Stimulated activated CD8-positive, alpha-beta memory T cell treated with anti-CD3 and anti-CD28 coated beads, Interleukin-15, amount 100 ng/mL, for 1 hour (primary cell): ENCODE measurements at regions not wholly inside any gene's neighbourhood (a gene's known extent, or its start where the extent isn't known, plus 50 kb on each side); places are given as distances from the start of the nearest gene placed in this dataset.
"Not testable (repeated sequence)": the region's sequence is repeated elsewhere in the genome, so short reads cannot be mapped to it uniquely, and the experiment has no call there.

Experiments used
- DNase-seq: peaks from one replicate; pipeline ENCODE4 v3.0.0-alpha.2; 2020; ENCODE audit warnings: low read depth

DNA sequence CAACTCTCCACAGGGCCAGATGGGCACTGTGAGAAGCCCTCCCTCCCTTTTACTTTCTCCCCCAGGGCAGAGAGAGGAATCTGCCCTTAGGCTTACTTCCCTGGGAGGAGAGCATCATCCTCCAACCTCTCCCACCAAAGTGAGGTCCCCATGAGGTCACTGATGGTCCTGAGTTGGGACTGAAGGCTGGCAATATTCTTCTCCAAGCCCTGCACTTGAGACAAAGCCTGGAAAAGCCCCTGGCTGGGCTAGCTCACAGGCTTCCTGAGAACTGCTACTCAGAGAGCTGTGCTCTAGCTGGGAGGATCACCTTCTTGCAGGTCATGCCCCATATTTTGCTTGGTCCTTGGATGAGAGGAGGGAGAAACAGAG, 110.0 kb upstream of the MEF2A start:
- DNase-seq = no peak

DNA sequence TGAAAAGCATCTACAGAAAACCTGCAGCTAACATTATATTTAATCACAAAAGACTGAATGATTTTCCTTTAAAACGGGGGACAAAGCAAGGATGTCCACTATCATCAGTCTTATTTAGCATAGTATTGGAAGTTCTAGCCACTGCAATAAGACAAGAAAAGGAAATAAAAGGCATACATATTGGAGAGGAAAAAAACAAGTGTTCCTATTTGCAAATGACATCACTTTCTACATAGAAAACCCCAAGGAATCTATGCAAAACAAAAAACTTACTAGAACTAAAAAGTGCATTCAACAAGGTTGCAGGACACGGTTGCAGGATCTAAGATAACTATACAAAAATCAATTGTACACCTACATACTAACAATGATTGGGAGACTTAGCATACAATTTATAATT, 101.6 kb upstream of the MEF2A start:
- no peak for DNase-seq

DNA sequence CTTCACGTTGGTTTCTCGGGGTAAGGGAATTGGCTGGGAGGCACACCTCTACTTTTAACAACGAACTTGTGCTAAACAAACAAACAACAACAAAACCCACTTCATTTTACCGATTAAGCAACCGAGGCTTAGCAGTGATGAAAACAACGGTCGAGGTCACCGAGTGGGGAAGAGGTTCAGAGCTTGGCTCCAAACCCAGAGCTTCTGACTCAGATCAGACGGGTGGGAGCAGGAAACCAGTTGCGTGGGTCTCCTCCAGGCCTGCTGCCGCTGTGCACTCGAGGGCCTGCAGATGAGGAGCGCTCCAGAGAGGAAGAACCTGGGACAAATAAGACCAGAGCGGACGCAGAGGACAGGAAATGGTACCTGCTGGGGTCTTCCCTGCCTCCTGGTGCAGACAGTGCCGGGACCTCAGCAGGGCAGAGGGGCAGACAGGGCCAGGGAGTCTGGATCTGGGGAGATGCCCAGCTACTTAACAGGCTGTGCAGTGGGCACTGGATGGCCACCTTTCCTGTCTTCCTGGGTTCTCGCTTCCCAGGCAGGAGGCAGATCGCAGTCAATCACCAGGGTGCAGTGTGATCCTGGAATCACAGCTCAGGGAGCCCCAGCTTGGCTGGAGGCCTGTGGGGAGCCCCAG, 99.0 kb upstream of the MEF2A start:
- DNase-seq = no peak

DNA sequence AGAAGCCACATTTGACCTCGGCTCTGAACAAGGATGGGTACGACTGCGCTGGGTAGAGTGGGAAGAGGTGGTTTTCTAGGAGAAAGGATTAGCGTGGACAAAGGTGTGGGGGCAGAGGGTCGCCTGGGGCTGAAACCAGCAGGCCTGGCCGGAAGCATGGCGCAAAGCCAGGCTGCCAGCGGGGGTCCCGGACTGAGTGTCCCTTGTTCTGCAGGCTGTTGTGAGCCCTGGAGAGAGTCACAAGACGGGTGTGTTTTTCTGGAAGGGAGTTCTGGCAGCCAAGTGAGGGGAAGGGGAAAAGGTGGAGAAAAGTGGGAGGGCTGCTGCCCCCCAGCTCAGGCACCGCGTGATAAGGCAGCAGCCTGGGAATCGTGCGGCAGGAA, 98.5 kb upstream of the MEF2A start:
- no peak for DNase-seq

DNA sequence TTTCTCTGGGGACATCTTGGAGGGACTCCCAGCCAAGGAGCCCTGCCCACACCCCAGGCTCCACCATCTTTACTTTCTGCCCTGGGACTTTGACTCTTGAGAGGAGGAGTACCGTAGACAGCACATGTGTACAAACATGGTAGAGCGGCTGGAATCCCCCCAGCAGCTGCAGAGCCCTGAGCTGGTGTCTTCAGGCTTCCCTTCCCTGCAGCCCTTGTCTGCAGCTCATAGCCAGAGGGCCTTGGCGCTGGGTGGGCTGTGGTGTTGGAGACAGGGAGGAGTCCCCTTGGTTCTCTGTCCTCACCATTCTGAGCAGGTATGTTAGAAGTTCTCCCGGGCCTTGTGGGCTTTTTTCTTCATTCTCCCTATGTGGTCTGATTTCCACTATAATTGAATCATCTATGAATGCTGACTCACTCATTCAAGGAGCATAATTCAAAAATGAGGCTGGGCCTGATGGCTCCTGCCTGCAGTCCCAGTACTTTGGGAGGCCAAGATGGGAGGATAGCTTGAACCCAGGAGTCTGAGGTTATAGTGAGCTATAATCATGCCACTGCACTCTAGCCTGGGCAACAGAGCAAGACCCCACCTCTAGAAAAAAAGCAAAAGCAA, 97.8 kb upstream of the MEF2A start:
- DNase-seq = no peak

DNA sequence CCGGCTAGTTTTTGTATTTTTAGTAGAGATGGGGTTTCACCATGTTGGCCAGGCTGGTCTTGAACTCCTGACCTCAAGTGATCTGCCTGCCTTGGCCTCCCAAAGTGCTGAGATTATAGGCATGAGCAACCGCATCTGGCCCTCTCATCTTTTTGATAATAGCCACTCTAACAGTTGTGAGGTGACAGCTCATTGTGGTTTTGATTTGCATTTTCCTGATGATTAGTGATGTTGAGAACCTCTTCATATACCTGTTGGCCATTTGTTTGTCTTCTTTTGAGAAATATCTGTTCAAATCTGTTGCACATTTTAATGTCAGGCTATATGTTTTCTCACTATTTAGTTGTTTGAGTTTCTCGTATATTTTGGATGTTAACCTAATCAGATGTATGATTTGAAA, 95.6 kb upstream of the MEF2A start:
- DNase-seq = not testable (repeated sequence)

DNA sequence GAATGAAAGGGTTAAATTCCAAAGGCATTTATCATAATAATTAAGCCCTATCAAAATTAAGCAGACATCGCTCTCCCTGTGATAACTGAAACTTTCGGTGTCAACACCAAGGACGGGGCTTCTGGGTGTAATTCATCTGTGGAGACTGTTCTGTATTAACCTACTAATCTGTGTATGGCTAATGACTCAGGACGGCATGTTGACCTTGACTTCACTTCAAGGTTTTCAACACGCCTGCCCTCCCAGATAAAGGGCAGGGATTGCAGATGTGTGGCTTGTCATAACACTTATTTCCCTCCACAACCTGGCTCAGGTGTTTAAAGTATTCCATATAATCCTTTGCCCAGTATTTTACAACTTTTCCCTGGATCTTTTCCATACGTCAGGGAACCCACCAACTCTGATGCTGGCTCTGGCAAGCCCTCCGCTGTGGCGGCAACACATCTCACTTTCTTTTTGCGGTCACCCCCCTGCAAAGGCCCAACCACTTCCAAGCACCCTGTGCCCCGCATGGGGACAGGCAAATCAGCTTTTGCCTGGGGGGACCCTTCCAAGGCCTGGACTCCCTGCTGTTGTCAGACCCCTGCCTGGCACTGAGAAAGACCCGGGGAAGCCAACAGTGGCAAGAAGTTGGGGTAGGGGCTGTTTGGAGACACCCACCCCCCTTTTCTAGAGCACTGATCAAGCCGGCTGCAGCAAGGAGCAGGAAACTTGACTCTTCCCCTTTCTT, 93.2 kb upstream of the MEF2A start:
- DNase-seq = no peak

DNA sequence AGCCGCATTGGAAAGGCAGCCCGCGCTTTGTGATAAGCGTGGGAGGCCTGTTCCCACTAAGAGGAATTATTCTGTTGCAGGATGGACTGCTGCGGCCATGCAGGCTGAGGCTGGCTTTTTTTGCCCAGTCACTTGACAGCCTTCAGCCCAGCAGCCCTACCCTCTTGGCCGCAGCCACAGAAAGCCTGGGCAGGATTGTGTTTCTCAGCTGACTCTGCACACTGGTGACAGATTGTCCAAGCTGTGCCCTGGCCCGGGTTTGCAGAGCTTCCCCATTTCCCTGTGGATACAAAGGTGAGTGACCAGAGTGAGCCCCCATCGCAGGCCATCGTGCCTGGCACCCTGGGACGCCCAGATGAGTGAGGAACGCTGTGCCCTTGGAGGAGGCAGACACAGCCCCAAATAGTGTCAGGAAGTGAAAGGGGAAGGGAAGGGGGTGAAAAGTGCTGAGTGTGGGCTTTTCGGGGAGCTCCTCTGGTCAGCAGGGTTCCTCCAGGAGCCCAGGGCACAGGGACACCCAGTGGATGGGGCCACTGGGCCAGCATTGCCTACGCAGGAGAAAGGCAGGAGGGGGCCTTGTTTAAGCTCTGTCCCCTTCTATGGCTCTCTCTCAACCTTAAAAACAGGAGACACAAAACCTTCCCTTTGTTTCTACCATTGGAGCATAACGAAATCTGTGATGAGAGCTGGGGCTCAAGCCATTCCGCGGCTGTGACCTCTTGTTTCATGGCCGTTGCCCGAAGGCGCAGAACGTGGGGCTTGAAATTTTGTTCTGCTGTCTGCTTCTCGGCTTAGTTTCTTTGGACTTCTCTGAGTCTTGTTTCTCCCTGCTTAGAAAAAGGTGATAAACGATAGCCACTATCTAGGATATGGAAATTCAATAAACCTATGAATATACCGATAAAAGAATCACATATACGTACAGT, 91.5 kb upstream of the MEF2A start:
- DNase-seq = no peak

DNA sequence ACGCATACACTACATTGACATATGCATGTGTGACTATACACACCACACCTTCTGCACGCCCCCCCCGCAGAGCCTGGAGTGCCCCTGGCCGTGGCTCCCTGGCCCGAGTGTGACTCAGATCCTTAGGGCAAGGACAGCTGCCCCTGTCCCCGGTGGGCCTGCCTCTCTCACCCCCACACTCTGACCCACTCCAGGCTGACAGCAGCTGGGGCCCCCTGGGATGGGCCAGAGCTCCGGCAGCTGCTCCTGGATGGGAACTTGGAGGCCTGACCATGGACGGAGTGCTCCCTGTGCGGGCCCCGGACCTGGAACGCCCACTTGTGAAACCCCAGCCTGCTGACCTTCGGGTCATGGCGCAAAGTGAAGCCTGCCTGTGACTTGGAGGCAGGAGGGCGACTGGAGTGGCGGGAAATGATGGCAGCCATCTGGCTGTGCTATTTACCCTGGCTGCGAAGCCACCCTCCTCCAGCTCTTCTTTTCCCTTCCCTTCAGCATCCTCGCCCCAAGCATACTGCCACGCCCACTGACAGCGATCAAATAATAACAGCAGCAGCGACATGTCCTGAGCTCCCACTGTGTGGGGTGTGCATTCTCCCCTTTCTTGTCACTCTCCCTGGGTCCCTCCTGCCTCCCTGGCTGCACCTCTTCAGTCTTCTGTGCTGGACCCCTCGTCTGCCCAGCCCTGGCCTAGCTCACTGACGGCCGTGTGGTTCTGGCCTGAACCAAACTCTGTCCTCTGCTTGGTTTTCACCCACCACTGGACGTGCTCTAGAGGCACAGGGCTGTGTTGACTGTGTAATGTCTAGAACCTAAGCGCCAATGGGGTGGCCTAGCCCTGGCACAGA, 90.7 kb upstream of the MEF2A start:
- DNase-seq = no peak

DNA sequence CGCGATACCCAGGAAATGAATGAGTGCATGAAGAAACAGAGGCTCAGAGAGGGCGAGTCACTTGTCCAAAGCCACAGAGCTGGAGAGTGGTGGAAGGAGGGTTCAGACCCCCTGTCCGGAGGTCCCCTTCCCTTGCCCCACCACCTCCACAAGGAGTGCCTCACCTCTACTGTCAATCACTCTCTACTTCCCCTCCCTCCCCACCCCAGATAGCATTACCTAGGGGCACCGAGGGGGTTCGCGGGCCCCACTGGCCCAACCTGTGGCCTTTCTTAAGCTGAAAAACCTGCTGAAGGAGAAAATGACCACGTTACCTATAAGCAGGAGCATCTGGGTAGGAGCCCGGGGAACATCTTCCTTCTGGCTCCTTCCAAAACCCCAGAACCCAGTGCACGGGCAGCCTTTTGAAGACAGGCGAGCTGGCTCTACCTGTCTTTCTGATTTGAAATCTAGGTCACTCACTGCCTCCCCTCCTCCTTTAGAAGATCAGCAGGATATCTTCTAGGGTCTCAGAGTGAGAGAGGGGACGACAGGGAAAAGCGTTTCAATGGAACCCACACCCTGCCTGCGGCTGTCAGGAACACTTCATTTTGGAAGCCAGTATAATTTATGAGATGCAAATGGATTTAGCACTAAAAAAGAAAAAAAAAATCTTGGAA, 89.9 kb upstream of the MEF2A start:
- DNase-seq = no peak

DNA sequence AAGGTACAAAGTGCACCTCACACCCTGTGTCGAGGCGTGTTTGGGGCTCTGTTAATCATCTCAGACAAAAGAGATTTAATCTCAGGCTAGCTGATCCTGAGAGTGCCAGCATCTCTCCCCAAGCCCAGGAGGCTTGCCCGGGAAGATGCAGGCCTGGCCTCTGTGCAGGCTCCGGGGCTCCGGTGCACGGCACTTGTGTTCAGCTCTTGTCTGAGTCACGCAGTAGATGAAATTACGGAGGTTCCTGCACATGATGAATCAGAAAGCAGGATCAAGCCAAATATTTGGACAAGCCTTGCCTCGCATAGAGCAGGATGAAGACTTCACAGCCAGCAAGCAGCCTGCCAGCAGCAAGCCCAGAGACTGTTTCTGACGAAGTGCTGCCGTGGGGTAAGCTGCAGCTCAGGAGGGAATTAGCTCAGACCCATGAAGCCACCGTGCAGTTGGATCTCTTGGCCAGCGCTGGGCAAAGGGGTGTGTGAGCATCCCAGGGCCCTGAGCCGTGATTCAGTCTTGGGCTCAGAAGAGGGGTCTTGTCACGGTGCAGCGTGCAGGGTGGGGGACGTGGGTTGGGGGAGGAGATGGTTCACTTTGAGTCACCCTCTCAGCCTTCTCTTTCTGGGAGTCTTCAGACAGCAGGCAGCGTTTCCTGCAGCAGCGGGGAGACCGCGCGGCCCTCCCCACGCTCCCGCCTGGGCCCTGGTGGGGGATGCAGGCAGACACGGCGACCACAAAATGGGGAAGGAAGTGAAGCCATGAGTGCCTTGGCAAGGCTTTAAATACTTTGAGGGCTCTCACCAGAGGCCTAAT, 89.2 kb upstream of the MEF2A start:
- no peak for DNase-seq

DNA sequence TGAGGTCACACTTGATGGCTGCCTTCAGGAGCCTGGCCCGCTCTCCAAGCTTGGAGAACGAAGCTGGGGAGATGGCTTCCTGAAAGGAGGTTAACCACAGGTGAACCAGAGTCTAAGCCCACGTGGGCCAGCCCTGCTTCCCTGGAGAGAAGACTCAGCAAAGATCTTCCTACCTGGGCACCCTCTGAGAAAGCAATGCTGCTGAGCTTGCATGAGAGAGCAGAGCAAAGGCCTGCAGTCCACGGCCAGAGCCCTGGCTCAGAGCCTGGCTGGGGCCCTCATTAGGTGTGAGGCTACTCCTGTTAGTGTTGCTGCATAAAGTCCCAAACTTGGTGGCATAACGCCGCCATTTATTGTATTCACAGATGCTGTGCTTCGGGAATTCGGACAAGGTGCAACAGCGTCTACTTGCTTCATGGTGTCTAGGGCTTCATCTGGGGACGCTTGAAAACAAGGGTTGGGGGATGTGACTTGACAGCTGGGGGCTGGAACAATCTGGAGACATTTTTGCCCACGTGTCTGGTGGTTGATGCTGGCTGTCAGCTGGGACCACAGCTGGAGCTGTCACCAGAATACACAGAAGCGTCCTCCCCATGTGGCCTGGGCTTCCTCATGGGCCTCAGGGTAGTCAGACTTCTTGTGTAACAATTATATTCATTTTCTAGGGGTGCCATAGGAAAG, 87.9 kb upstream of the MEF2A start:
- no peak for DNase-seq

DNA sequence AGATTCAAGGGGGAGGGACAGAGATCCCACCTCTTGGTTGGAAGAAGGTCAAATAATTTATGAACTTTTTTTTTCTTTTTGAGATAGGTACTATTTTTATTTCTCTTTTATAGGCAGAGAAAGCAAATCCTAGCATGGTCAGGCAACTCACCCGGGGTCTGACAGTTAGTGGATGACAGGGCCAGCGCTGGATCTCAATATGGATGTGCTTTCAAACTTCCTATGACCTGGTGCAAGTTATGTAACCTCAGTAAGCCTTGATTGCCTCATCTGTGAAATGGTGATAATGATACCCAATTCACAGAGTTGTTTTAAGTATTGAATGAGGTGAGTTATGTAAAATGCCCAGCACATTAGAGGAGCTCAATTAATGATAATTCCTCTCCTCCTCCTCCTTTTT, 86.8 kb upstream of the MEF2A start:
- no peak for DNase-seq

DNA sequence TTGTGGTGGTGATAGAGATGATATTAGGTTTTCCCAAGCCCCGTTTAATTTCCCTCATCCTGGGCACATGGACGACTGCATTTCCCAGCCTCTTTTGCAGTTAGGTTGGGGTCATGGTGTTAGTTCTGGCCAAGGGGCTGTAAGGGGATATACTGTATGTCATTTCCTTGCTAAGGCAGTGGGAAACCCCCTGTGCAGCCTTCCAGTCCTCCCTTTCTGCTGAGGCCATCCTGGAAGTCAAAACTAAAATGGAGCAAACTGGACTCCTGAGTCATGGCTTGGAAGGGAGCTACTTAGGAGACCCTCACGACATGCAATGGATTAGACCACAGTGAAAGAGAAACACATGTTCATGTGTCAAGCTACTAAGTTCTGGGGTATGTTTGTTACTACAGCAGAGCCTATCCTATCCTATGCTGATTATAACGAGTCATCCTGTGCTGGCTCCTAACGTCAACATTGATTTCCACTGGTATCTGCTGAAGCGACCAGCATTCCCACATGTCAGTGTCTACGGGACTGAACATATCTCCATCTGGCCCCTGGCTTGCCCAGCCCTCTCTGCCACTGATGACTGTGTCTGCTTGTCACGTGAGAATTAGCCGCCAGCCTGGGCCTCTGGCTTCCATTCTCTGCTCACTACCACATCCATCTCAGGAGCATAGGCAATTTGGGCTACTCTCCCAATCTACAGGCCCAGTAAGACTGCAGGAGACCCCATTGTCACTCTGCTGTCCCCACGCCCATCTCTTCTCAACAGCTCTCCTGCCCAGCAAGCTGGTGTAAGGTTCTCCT, 85.6 kb upstream of the MEF2A start:
- no peak for DNase-seq

DNA sequence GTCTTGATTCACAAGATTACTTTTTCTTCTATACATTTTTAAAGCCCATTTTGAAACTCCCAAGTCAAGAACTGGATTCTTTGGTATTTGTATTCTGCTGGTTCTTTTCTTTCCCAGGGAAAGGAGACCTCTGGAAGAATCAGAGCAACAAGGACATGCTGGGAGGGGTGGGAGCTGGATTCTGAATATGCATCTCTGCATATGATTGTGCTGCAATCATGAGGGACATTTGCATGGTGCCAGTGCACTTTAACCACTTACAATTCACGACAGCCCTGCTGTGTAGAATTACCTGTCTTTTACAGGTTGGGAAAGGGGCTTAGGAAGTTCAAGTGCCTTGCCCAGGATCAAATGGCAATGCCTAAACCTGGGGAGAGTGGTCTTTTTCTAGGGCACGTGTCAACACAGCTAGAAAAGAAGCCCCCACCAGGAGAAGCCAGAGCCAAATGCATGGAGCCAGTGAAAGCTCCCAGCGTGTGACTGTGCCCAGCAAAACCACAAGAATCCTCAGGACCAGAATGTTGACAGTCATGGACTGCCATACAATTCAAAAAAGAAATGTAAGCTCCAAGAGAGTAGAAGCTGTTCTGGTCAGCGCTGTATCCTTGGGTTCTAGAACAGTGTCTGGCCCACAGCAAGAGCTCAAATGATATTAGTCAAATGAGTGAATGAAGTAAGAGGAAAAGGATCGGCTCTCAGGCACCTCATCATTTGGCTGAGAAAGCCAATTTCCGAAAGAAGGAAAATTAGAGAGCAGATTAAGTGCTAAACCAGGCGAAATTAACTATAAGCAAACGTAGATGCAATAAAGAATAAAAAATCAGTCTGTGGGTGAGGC, 84.5 kb upstream of the MEF2A start:
- DNase-seq = no peak

DNA sequence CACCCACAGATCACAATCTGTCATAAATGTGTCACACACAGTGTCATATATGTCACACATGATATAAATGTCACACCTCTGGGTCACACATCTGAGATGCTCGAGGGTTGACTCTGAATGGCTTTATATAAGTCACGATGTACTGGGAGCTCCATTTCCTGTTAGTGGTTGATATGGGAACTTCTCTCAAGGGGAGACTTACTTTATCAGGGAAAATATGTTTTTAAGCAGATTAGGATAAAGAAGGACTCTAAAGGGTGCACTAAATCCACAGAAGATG, 83.9 kb upstream of the MEF2A start:
- no peak for DNase-seq

DNA sequence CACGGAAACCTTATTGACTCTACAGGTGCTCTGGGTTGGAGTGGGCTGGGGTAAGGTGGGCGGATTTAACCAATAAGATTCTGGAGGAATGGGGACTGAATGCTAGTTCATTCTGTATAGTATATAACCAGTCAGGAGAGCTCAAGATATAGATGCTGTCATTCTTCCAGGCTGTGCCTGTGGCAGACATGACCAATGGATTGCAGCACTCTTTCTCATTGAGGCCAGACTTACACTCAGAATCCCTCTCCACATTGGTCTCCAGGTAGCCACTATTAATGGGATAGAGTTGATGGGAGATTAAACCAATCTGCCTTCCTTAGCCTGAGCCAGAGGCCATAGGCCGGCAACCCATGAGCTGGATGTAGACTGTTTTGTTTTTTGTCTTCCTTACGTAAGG, 82.8 kb upstream of the MEF2A start:
- no peak for DNase-seq
